Pons (tissue), 1 donor: ENCODE measurements at regions not wholly inside any gene's neighbourhood (a gene's known extent, or its start where the extent isn't known, plus 50 kb on each side); places are given as distances from the start of the nearest gene placed in this dataset.

Source experiments
- DNase-seq: peaks from one replicate; pipeline ENCODE4 v3.0.0-alpha.2; 2016; ENCODE audit warnings: low spot score

DNA sequence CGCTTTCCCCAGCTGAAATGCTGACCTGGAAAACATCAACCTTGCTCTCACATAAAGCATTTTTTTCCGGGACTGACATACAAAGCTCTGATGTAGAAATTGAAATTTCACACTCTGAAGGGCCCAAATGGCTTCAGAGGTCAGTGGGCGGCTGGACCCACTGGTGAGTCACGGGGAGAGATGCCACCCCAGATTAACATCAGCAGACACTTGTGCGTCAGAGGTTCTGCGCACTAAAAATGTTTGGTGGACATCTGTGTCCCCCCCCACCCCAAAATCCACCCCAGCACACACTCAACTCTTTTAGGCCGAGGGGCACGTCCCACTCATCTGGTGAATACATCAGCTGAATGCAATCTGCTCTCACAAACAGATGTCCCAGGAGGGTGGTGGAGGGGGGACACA is 208.9 kb downstream of the ASB1 start:
- DNase-seq: no peak

DNA sequence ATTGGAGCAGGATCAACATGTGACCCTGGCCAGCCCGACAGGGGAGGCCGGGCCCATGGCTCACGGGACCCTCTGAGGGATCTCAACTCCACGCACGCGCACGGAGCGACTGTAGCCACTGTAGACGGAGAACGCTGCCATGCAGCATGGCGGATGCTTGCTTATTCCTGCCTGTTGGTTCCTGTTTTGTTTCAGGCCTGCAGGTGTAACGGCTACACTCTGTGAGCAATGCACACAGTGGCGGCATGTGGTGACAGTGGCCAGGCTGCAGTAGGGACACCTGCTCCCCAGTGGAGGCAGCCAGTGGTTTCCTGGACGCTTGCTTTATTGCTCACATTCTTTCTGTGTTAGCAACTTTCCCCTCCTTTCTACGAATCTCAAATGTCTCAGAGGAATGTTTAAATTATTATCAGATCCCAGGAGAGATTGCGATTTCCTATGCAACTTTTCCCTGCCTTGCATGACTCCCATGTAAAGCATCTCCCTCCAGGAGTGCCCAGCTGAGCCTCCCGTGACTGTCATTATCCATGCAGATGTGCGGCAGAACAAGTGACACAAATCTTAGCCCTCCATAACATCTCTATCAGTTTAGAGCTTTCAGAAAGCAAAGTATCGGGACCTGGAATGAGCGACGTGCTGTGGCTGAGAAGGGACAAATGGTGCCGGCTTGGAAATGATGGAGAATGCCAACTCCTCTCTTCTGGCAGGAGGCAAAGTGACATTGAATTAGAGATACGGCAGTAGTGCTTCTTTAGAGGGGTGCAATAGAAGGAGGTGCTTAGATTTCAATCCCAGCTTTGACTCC is 209.7 kb downstream of the ASB1 start:
- no peak for DNase-seq

DNA sequence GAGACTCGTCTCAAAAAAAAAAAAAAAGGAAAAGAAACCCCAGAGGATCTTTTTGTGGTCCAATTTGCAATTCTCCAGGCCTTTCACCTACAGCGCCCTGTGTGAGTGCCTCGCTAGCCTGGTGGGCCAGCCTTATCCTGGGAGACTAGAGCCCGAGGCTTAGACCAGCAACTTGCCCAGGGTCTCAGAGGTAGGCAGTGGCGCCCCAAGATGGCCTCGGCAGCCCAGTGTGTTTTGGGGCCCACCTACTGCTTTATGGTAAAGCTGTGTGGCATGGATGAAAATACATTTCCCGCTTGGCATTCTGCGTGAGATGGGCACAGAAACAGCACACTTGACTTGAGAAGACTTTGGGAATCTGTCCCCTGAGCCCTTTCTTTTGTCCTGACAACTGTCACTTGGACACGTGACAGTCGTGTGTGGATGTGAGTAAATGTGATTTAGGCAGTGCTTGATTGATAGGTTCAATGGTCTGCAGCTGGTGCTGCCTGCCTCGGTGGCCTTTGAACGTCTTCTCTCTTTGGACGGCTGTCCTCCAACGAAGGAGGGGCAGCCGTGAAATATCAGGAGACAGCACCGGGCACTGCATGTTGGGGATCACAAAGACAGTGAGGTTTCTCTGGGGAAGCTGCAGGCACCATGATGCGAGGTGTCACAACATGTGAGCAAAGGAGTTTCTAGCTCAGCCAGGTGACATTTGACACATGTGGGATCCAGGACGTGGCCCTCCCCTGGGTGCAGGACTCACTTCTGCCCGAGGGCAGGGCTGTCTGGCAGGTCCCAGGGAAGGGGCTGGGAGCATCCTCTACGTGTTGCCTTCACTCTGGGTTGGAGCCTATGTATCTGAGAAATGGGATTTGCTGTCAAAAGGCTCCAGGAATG is 209.5 kb upstream of the TWIST2 start:
- DNase-seq: no peak

DNA sequence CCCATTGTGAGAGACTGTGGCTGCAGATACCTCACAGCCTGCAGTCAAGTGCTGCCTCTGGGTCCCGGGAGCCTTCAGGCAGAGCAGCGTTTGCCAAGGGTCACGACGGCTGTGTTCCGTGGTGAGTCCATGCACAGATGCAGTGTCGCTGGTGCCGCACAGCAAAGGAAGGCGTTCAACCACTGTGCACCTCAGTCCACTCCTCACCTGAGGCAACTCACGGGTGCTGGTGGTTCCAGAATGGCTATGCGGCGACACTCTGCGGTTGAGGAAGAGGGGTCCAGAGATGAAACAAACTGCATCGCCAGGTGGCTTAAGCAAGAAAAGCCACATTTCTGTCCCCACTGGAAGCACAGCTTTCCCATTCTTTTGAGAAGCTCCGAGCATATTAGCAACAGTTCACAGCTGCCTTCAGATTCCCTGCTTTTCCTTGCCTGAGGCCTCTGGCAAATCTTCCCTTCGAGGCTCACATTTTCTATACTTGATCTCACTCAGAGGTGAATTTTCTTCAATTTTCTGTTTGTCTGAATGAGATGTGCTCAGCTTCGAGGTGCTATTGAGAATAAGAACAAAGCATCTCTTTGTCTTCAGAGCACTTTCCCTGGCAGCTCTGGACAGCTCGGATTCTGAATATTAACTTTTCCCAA is 208.8 kb upstream of the TWIST2 start:
- peak; percentile 14 for DNase-seq

DNA sequence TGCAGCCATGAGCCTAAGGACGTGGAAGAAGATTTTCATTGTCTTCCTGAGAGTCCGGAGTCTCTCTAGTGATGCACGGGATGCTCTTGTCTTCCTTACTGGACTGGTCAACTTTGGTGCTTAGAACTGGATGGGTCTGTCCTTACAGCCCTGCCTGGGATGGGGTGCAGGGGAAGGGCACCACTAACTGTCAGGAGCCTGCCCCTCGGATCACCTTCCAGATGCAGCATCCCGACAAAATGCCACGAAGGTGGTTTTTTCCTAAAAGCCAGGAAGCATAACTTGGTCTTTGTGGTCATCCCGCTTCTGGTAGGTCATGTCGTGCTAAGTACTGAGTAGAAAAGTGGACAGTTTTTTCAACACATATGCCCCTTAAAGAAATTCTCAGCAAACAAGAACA is 207.4 kb upstream of the TWIST2 start:
- no peak for DNase-seq

DNA sequence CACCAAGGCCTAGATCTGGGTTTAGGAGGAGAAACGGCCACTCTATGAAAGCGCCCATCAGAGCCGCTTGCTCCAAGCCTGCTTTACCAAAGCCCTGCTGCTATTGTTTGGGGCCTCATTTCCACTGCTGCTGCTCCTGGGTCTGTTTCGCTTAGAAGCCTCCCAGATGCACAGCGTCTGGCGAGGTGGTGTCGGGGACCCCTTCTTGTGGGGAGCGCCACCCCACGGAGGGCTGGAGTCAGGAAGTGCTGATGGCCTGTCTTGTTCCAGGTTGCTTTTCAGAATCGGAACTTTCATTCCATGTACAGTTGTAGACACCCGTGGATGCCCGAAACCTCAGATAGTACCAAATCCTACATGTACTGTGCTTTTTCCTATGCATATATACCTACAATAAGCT is 204.9 kb upstream of the TWIST2 start:
- no peak for DNase-seq

DNA sequence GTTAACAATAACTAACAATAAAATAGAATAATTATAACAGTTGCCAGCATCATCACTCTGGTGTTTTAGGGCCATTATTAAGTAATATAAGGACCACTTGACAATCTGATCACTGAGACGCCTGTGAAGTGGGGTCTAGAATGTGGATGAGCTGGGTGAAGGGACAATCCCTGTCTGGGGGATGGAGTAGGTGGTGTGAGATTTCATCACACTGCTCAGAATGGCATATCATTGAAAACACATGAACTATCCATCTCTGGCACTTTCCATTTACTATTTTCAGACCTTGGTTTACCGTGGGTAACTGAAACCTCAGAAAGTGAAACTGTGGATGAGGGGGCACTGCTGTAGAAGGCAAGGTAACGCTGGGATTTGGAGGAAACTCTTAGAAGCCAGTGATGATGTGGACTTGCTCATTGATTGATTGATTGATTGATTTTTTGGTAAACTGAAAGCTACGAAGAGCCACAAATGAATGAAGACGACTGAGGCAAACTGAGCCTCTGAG is 204.4 kb upstream of the TWIST2 start:
- no peak for DNase-seq

DNA sequence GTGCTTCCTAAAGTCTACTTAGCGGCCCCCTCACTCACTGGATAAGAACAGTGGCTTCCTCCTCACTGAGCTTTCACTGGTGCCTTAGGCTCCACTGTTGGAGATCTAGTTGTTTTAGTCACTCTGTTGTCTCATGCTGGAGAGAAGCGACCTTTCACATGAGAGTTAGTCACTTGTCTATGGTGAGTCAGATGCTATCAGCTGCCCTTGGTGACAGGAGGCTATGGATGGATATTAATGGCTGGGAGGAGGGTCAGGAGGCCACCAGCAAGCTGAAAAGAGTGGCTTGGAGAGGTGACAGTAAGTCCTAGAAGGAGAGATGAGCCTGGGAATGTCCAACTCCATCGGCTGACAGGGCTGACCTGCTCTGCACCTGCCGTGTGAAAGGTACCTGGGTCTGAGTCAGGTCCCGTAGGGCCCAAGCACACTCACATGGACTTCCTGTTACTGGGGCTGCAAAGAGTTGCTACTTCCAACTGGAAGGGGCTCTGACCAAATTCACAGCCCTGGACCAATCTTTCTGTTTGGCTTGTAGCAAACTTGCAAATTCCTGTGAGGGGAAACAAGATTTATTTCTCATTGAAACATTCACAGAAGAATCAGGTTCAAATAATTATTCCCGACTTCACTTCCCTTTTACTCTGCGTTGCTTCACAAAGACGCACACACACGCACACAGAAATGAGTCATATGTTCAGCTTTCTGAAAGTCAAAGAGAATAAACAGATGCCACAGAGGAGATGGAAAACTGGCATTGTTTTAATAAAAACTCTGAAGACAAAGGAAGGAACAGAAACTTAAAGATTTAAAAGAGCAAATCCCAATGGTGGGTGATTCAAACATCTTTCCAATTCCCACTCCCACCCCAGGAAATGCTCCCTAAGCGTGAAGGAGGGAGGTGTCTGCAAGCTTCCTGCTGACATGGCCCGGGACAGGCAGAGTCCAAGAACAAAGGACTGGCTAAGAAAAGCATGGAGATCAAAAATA is 203.5 kb upstream of the TWIST2 start:
- DNase-seq: no peak

DNA sequence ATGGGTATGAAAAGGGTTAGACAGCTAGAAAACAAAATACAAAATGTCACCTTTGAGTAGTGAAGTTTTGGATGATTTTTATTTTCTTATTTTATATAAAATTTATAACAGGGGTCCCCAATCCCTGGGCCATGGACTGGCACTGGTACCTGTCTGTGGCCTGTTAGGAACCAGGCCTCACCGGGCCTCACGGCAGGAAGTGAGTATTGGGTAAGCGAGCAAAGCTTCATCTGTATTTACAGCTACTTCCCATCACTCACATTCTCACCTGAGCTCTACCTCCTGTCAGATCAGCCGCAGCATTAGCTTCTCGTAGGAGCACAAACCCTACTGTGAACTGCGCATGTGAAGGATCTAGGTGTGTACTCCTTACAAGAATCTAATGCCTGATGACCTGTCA is 202.8 kb upstream of the TWIST2 start:
- no peak for DNase-seq

DNA sequence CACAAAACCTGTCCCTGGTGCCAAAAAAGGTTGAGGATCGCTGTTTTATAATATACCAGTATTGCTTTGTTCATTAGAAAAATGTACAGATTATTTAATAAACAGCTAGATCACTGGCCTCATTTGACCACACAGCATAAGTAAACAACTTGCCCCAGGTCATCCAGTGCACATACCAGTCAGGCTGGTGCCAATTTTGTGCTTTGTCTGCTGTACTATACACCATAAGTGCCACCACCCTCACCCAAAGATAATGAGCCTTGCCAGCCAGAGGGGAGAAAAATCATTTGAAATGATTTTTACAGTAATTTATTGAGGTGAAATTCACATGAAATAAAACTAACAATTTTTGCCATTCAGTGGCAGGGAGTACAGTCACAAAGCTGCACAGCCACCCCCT is 202.2 kb upstream of the TWIST2 start:
- DNase-seq: no peak

DNA sequence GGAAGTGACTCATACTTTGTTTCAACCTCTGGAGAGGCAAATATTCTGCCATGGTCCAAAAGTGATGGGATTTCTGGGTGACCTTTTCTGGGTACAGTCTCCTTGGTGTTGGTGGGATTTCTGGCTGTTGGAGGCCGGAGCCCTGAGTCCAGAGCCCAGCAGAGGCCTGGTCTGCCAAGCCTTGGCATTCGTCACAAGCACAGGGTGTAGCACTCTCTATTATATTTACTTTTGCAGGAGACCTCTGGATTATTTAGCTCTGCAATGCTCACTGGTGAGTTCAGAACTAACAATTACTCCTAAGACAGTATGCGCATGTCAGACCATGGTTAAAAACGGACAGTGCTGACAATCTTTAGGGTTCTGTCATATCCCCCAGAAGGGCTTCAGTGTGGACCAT is 201.6 kb upstream of the TWIST2 start:
- no peak for DNase-seq

DNA sequence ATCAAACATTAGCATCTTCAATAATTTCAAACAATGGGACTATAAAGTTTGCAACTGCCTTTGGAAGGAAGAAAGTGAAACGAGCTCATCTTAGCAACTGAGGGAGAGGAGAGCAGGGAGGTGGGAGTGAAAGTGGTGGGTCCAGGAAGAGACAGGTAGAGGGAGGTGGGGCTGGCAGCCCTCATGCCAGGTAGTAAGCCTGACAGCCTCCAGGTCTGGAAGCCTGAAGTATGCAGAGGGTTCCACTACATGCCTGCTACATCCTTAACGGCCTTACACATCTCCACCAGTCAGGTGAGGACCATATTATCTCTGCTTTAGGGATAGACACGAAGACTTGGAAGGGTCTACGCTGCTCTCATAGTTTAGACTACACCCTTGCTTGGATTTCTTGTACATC is 201.1 kb upstream of the TWIST2 start:
- no peak for DNase-seq

DNA sequence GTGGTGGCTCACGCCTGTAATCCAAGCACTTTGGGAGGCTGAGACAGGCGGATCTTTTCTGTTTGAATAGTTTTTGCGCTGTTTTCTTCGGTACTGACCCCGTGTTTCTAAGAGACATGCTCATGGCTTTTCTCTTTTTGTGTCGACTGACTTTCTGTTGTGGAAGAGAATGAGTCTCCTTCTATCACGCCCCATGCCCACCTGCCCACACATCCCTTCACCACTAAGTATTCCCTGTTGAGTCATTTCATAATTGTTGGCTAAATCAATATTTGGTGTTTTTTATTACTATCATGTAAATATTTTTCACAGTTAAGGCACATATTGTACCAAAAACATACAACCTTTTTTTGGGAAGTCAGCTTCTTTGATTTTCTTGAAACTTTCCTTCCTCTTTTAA is 198.8 kb upstream of the TWIST2 start:
- no peak for DNase-seq

DNA sequence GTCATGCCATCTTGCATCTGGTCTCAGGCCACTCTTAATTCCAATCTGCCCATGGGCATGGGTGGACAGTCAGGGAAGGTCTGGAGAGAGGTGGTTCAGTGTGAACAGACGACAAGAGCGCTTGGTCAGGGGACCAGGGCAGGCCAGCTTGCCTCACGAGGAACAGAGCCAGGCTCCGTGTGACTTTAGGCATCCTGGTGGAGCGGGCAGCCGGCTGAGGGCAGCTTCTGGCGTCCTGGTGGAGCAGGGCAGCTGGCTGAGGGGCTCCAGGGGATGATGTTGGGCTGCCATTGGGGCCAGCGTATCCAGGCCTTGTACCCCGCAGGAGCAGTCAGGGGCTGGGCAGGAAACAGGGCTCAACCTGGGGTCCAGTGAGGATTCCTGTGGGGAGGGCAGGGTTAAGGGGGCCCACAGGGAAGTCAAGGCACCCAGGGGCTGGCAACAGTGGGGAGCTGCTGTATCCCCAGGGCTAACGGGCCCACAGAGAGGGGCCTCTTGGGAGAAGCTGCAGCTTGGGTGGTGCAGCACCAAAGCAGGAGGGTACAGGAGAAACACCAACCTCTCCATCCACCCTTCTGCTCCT is 197.9 kb upstream of the TWIST2 start:
- DNase-seq: no peak

DNA sequence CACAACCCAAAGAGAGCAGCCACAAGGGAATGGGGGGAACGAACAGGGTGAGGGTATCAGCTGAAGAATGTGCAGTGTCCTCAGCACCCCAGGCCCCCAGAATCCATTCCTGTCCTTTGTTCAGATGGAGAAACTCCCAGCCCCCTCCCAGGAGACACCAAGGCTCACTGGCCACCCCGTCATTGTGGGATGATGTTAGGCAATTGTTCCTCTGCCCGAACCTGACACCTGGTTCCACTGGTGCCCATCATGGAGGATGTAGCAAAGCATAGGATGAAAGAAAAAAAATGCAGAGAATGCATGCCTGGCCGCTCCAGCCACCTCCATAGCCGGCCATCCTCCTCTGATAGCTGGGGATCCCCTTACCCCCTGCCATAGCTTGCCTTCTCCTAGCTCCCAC is 197.3 kb upstream of the TWIST2 start:
- DNase-seq: no peak

DNA sequence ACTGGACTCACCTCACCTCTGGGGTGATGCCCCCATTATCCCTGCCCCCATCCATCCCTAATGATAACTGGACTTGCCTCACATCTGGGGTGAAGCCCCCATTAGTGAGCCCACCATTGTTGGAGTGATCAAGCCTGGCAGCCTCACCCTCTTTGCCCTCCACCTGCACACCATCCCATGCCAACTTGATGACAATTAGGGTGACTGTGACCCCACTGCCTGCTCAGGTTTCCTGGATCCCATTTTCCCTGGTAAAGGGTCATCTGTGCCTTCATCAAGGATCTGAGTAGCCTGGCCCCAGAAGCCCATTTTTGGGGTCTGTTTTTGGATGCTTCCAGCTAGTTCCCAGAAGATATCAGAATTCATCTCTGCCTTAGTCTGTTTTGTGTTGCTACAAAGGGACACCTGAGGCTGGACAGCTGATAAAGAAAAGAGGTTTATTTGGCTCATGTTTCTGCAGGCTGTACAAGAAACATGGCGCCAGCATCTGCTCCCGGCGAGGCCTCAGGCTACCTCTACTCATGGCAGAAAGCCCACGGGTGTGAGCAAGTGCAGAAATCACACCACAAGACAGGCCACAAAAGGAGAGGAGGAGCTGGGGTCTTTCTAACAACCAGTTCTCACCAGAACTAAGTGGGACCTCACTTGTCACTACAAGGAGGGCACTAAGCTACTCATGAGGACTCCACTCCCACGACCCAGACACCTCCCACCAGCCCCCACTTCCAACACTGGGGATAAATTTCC is 196.4 kb upstream of the TWIST2 start:
- DNase-seq: no peak

DNA sequence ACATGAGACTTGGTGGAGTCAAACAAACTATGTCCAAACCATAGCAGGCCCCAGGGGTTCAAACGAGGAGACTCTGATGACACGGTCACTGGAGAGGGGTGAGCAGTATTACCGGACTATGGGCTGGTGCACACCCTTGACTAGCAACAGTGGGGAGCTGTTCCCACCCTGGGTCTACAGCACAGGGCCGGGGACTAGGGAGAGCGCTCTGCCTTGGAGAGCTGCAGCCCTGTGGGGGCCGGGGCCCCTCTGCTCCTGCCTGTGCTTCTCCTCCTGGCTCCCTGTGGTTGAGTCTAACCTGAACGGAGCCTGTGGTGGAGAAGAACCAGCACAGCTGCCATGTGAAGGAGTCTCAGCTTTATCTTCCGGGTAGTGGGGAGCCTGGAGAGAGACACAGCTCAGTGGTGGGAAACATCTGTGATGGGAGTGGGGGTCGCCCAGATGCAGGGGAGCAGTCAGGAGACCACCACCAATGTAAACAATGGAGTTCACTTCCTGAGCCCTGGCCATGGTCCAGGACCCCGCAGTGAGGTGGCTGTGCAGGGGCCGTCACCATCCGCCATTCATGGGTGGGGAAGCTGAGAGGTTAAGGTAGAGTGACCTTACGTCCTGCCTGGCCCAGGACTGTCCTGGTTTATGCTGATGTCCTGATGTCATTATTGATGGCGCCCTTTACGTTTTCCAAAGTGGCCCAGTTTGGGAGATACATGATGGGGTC is 195.7 kb upstream of the TWIST2 start:
- DNase-seq: no peak

DNA sequence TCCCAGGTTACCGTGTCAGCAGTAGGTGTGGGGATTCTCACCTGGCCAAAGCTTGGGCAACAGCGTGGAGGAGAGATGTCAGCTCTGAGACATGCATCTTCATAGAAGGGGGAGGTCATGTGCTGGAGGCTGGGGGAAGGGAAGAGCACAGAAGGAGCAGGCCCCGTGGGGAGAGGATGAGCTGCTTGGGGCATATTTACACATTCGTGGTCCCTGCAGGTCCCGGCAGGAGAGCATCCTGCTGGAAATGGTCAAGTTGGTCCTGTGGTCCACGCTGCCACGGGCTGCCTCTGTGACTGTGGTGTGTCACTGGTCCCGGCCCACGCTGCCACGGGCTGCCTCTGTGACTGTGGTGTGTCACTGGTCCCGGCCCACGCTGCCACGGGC is 195.1 kb upstream of the TWIST2 start:
- no peak for DNase-seq

DNA sequence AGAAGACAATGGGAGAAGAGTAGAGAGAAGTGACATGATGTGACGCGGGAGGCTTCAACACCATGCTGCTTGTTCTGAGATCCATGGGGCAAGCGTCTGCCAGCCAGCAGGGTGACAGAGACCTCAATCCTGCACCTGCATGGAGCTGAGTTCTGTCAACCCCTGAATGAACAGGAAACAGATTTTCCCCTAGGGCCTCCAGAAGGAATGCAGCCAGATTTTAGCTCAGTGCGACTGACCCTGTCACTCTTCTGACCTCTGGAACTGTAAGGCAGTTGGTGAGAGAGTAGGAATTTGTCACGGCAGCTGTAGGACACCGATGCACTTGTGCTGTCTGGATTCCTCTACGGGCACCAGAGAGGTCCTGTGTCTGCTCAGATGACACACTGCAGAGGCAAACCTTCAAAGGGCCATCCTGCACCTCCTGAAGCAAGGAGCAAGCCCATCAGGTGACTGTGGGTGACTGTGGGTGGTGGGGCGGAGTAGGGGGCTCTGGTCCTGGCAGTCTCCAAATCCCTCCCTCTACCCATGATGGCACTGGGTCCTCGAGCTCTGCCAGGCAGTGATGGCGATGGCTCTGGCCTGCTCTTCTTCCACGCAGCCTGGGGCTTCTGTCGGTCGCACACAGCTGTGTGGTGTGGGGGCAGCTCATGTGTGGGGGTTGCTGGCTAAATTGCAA is 194.3 kb upstream of the TWIST2 start:
- DNase-seq: no peak
